Urinary bladder (tissue), 3 donors: ENCODE measurements at regions not wholly inside any gene's neighbourhood (a gene's known extent, or its start where the extent isn't known, plus 50 kb on each side); places are given as distances from the start of the nearest gene placed in this dataset.

Experiments
- DNase-seq: peaks from one replicate; pipeline ENCODE4 v3.0.0-alpha.2; 2015; ENCODE audit errors: extremely low spot score
- H3K27ac ChIP-seq: one replicate; pipeline ENCODE4 v1.5.1; 2013; ENCODE audit warnings: low read depth, mild to moderate bottlenecking, moderate library complexity
- H3K36me3 ChIP-seq: one replicate; pipeline ENCODE4 v1.6.1; 2013; ENCODE audit warnings: mild to moderate bottlenecking, moderate library complexity; ENCODE audit not compliant: insufficient read depth
- H3K4me1 ChIP-seq: one replicate; pipeline ENCODE4 v1.6.1; 2013; ENCODE audit warnings: mild to moderate bottlenecking, moderate library complexity; ENCODE audit not compliant: insufficient read depth
- H3K4me3 ChIP-seq: one replicate; pipeline ENCODE4 v1.5.1; 2013; ENCODE audit warnings: low read depth, low read length
- WGBS: extraction: QIAGEN DNeasy Blood & Tissue Kit; methylation state at CpG from one replicate; pipeline ENCODE4 v1.1.7; 2013; 5-methylcytosine and 5-hydroxymethylcytosine counted together
- donor health status: healthy with polysubstance abuse.
- donor health status: healthy.

- H3K36me3 ChIP-seq, result no peaks in the 10 kb centered on the region
- no peak for DNase-seq
- H3K27ac ChIP-seq, result no peak overlapping the region
- no peak overlapping the region for H3K4me3 ChIP-seq
- H3K4me1 ChIP-seq, result no peaks in the 10 kb centered on the region
- 89% methylated on average over 1 of the region's 1 CpG for WGBS
Observed at GRCh38 chrX:43008356-43008755, 230.4 kb upstream of the PPP1R2C start.

DNA sequence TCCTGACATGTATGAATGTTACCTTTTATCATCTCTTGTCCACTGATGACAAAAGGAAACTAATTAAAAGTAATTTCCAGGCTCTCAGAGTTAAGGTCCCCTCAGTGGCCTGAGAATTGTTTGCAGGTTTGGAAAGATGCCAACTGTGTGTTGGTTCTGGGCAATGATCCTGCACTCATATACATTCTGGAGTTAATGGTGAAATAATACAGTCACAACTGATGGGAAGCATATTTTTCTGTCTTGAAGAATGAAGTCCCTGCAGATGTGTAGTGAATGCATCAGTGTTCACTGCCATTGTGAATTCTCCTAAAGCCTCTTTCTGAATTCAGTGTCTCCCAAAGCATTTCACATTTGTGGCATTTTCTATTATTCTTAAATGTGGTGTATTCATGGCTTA, 238.1 kb upstream of the PPP1R2C start:
- Histone ChIP-seq H3K36me3 (no peaks in the 10 kb centered on the region), H3K4me1 (no peaks in the 10 kb centered on the region), H3K4me3 (no peak overlapping the region), H3K27ac (no peak overlapping the region)
- no peak for DNase-seq

DNA sequence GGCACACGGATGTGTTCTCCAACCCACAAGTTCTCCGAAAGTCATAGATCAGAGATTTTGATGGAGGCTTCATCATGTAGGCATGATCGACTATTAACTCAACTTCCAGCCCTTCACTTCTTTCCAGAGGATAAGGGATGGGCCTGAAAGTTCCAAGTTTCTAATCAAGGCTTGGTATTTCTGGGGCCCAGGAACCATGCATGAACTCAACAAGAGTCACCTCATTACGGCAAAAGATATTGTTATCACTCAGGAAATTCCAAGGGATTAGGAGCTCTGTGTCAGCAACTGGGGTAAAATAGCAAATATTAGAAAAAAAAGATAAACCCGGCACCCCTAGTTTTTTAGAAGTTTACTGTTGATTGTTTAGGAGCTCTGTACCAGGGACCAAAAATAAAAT, 240.1 kb upstream of the PPP1R2C start:
- no peak overlapping the region for H3K27ac ChIP-seq
- no peaks in the 10 kb centered on the region for H3K36me3 ChIP-seq
- 87% methylated on average over 5 of the region's 5 CpGs for WGBS
- H3K4me3 ChIP-seq, result no peak overlapping the region
- H3K4me1 ChIP-seq, result no peaks in the 10 kb centered on the region
- no peak for DNase-seq

DNA sequence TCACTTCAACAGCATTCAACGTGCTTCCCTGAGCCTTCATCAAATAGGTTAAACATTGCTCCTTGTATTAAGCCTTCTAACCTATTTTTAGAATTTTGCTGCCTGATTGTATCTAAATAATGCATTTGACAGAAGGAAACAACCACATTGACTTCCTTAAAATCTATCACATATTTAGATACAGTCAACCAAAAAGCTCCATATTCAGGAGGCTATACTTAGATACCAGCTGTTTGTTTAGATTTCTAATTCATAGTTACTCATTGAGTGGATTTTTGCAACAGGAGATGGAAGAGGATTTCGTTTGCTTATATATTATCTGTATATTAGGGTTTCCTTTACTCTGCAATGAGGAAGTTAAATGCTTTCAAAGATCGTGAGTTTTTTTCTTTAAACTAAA, 241.1 kb upstream of the PPP1R2C start:
- Histone ChIP-seq H3K27ac (no peak overlapping the region), H3K4me3 (no peak overlapping the region), H3K36me3 (no peaks in the 10 kb centered on the region), H3K4me1 (no peaks in the 10 kb centered on the region)
- WGBS, result 42% methylated on average over 3 of the region's 3 CpGs
- no peak for DNase-seq

DNA sequence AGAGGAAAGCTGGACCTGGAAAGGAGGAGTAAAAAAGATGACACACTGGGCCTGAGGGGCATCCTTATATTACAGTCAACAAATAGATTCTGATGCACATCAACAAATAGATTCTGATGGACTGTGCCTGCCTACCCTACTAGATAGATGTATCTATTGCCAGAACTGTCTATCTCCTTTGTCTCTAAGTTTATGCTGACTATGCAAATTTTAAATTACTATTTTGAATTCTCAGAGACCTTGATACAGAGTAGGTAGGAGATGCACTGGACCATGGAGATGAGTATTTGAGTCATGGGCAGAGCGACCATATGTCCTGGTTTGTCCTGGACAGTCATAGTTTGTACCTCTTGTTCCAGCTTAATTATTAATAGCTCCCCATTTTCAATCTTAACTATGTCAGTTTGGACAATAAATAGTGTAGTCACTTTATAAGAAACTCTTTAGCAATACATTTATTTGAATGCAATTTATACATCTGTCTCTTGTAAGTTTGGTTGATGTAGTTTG, 247.9 kb upstream of the PPP1R2C start:
- no peak overlapping the region for H3K27ac ChIP-seq
- WGBS, result 95% methylated on average over 1 of the region's 1 CpG
- no peak overlapping the region for H3K4me3 ChIP-seq
- no peaks in the 10 kb centered on the region for H3K36me3 ChIP-seq
- no peaks in the 10 kb centered on the region for H3K4me1 ChIP-seq
- DNase-seq, result no peak

DNA sequence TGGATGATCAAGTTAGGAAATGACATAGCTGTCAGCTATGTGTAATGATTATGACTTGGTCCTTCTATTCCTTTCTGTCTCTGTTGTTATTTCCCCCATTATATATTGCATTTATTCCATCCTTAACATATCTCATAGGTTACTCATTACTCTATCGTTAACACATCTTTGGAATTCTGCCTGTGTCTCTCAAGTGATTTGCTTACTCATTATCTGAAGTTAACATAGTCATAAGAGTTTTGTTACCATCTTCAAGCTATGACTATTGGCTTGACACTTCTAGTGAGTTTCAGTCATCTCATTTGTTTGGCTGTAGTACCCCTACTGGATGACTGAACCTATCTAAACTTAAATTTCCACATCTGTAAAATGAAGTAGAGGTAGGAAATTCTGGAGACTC, 286.1 kb upstream of the PPP1R2C start:
- H3K27ac ChIP-seq, result no peak overlapping the region
- no peak overlapping the region for H3K4me3 ChIP-seq
- no peak for DNase-seq
- 98% methylated on average over 1 of the region's 1 CpG for WGBS
- no peaks in the 10 kb centered on the region for H3K4me1 ChIP-seq
- H3K36me3 ChIP-seq, result no peaks in the 10 kb centered on the region

DNA sequence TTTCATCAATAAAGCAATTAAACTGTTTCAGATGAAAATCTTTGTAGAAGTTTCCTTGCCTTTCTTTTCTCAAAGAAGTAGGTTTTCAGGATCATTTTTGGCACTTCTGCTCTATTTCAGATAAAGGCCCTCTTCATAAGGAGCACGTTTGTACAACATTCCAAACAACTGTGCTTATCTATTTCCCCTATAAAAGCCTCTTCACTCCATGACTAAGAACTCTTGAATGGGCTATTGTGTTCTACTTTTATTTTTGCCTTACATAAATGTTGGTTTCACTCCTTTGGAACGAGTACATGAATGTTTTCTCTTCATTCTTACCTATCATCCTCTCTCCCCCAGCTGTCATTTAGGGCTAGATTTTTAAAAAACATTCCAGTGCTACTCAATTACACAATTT, 288.0 kb upstream of the PPP1R2C start:
- no peak for DNase-seq
- Histone ChIP-seq H3K4me3 (no peak overlapping the region), H3K36me3 (no peaks in the 10 kb centered on the region), H3K4me1 (no peaks in the 10 kb centered on the region), H3K27ac (no peak overlapping the region)
- WGBS, result 32% methylated on average over 2 of the region's 2 CpGs

- Histone ChIP-seq H3K4me3 (no peak overlapping the region), H3K27ac (no peak overlapping the region), H3K4me1 (no peaks in the 10 kb centered on the region), H3K36me3 (no peaks in the 10 kb centered on the region)
- no peak for DNase-seq
- WGBS, result 96% methylated on average over 1 of the region's 1 CpG
Observed at GRCh38 chrX:43068639-43069038, 290.7 kb upstream of the PPP1R2C start.

DNA sequence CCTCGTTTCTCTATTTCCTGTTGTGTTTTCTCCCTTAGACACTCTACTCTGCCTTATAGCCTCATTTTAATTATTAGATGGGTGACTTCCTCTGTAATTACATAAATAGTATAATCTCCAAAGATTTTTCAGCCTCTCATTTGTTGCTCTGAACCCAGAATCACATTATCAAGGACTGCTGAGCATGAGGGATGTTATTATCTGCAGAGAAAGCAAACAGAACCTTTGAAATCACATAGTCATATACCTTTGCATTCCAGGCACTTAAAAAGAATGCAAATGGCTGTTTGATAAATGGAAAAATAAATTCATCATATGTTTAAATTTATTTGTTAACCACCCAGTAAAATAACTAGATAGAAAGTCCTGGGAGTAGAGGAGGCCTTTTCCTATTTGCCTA, 305.1 kb upstream of the PPP1R2C start:
- no peak for DNase-seq
- Histone ChIP-seq H3K27ac (no peak overlapping the region), H3K4me1 (no peaks in the 10 kb centered on the region), H3K4me3 (no peak overlapping the region), H3K36me3 (no peaks in the 10 kb centered on the region)
- 75% methylated on average over 1 of the region's 1 CpG for WGBS

- Histone ChIP-seq H3K4me1 (no peaks in the 10 kb centered on the region), H3K36me3 (no peaks in the 10 kb centered on the region), H3K4me3 (no peak overlapping the region), H3K27ac (no peak overlapping the region)
- no peak for DNase-seq
Observed at GRCh38 chrX:43087830-43088229, 309.9 kb upstream of the PPP1R2C start.

GRCh38 chrX:43096830-43097229, 318.9 kb upstream of the PPP1R2C start:
- H3K36me3 ChIP-seq, result no peaks in the 10 kb centered on the region
- no peak for DNase-seq
- no peak overlapping the region for H3K27ac ChIP-seq
- H3K4me1 ChIP-seq, result no peaks in the 10 kb centered on the region
- 72% methylated on average over 2 of the region's 2 CpGs for WGBS
- H3K4me3 ChIP-seq, result no peak overlapping the region

GRCh38 chrX:43106009-43106408, 328.0 kb upstream of the PPP1R2C start:
- H3K36me3 ChIP-seq, result no peaks in the 10 kb centered on the region
- no peaks in the 10 kb centered on the region for H3K4me1 ChIP-seq
- 63% methylated on average over 5 of the region's 5 CpGs for WGBS
- DNase-seq, result no peak
- H3K27ac ChIP-seq, result no peak overlapping the region
- no peak overlapping the region for H3K4me3 ChIP-seq

GRCh38 chrX:43108828-43109227, 330.9 kb upstream of the PPP1R2C start:
- no peak for DNase-seq
- Histone ChIP-seq H3K36me3 (no peaks in the 10 kb centered on the region), H3K4me3 (no peak overlapping the region), H3K27ac (no peak overlapping the region), H3K4me1 (no peaks in the 10 kb centered on the region)
- 42% methylated on average over 2 of the region's 2 CpGs for WGBS

- no peak for DNase-seq
- no peaks in the 10 kb centered on the region for H3K4me1 ChIP-seq
- WGBS, result 97% methylated on average over 1 of the region's 1 CpG
- no peak overlapping the region for H3K27ac ChIP-seq
- H3K36me3 ChIP-seq, result no peaks in the 10 kb centered on the region
- no peak overlapping the region for H3K4me3 ChIP-seq
Observed at GRCh38 chrX:43121637-43122036, 343.7 kb upstream of the PPP1R2C start.

- Histone ChIP-seq H3K27ac (no peak overlapping the region), H3K36me3 (no peaks in the 10 kb centered on the region), H3K4me3 (no peak overlapping the region), H3K4me1 (no peaks in the 10 kb centered on the region)
- no peak for DNase-seq
- WGBS, result 89% methylated on average over 1 of the region's 1 CpG
Observed at GRCh38 chrX:43139645-43140044, 361.7 kb upstream of the PPP1R2C start.
